Effector memory CD8-positive, alpha-beta T cell (primary cell): ENCODE measurements at regions not wholly inside any gene's neighbourhood (a gene's known extent, or its start where the extent isn't known, plus 50 kb on each side); places are given as distances from the start of the nearest gene placed in this dataset.

Source experiments
- ATAC-seq: fragments of 150-1000 bp; cut with Tn5 transposase; replicated peaks from 2 replicates; pipeline ENCODE4 v1.10.0; 2021; ENCODE audit warnings: mild to moderate bottlenecking, moderate library complexity
- DNase-seq, 3 experiments: peaks; one replicate each; pipeline ENCODE4 v3.0.0; 2021
- H3K27ac Mint-ChIP-seq, 2 donors: one replicate each; pipeline ENCODE4 v1.8.0; 2022; ENCODE audit warnings: mild to moderate bottlenecking in 2 of 2, mixed read lengths in 2 of 2, moderate library complexity in 2 of 2
- H3K27me3 Mint-ChIP-seq, 2 donors: one replicate each; pipeline ENCODE4 v1.8.0; 2022; ENCODE audit warnings: mixed read lengths in 2 of 2
- H3K36me3 Mint-ChIP-seq: one replicate; pipeline ENCODE4 v1.8.0; 2022; ENCODE audit warnings: mild to moderate bottlenecking, moderate library complexity, mixed read lengths; ENCODE audit not compliant: insufficient read depth
- H3K4me1 Mint-ChIP-seq, 2 donors: one replicate each; pipeline ENCODE4 v1.8.0; 2022; ENCODE audit warnings: low read depth in 2 of 2, mixed read lengths in 2 of 2
- H3K4me3 Mint-ChIP-seq, 2 donors: one replicate each; pipeline ENCODE4 v1.8.0; 2022; ENCODE audit warnings: mild to moderate bottlenecking in 2 of 2, mixed read lengths in 2 of 2, moderate library complexity in 2 of 2
- H3K9me3 Mint-ChIP-seq, 2 donors: one replicate each; pipeline ENCODE4 v1.8.0; 2022; ENCODE audit warnings: mixed read lengths in 2 of 2

DNA sequence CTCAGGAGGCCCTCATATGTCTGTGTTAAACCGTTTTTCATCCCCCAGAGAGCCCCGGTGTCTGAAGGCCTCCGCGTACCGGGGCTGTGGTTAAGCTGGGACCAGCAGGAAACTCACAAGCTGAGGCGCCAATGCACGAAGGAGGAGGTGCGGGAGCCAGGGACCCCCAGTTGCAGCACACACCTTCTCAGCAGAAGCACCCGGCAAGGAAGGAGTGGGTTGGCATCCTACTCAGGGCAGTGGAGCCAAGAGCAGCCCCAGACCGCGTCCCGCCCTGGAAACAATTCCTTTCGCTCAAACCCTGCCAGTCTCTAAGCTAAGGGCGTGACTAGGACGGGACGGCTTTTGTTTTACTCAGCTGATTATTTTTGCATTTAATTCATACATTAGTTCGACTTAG, 726.9 kb downstream of the BRD1 start:
- peaks cover 16 to 62% of the 10 kb centered on the region in 2 donors for H3K27me3 Mint-ChIP-seq
- H3K9me3 Mint-ChIP-seq, result no peaks in the 10 kb centered on the region
- no peaks in the 10 kb centered on the region for H3K4me1 Mint-ChIP-seq
- DNase-seq, result no peak
- H3K4me3 Mint-ChIP-seq, result no peak overlapping the region
- no peaks in the 10 kb centered on the region for H3K36me3 Mint-ChIP-seq
- no peak for ATAC-seq
- no peak overlapping the region for H3K27ac Mint-ChIP-seq

- Mint-ChIP-seq H3K27ac (no peak overlapping the region), H3K9me3 (no peaks in the 10 kb centered on the region), H3K27me3 (peaks cover 16 to 63% of the 10 kb centered on the region in 2 donors), H3K36me3 (no peaks in the 10 kb centered on the region), H3K4me1 (no peaks in the 10 kb centered on the region), H3K4me3 (no peak overlapping the region)
- DNase-seq (no peak), ATAC-seq (no peak)
Measured at GRCh38 chr22:49100316-49100715, 727.4 kb downstream of the BRD1 start.

- DNase-seq, result no peak
- peaks cover 11 to 58% of the 10 kb centered on the region in 2 donors for H3K27me3 Mint-ChIP-seq
- no peaks in the 10 kb centered on the region for H3K9me3 Mint-ChIP-seq
- no peaks in the 10 kb centered on the region for H3K36me3 Mint-ChIP-seq
- no peaks in the 10 kb centered on the region for H3K4me1 Mint-ChIP-seq
- ATAC-seq, result no peak
- H3K27ac Mint-ChIP-seq, result no peak overlapping the region
- no peak overlapping the region for H3K4me3 Mint-ChIP-seq
Measured at GRCh38 chr22:49099496-49100124, 728.1 kb downstream of the BRD1 start.

DNA sequence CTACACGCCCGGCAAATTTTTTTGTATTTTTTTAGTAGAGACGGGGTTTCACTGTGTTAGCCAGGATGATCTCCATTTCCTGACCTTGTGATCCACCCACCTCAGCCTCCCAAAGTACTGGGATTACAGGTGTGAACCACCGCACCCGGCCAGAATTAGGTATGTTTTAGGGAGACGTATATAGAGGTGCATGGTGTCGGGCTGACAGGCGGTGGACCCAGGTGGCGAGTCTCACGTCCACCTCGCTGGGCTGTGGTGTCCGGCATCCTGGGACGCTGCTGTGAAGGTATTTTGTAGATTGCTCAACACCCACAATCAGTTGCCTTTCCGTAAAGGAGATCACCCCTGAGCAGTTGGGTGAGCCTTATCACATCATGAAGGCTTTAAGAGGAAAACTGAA, 728.6 kb downstream of the BRD1 start:
- H3K27ac Mint-ChIP-seq, result no peak overlapping the region
- DNase-seq (no peak), ATAC-seq (no peak)
- no peaks in the 10 kb centered on the region for H3K4me1 Mint-ChIP-seq
- peaks cover 6 to 53% of the 10 kb centered on the region in 2 donors for H3K27me3 Mint-ChIP-seq
- H3K4me3 Mint-ChIP-seq, result no peak overlapping the region
- H3K36me3 Mint-ChIP-seq, result no peaks in the 10 kb centered on the region
- H3K9me3 Mint-ChIP-seq, result no peaks in the 10 kb centered on the region

- Mint-ChIP-seq H3K9me3 (no peaks in the 10 kb centered on the region), H3K27ac (no peak overlapping the region), H3K4me1 (no peaks in the 10 kb centered on the region), H3K36me3 (no peaks in the 10 kb centered on the region), H3K4me3 (no peak overlapping the region), H3K27me3 (peaks cover 6 to 43% of the 10 kb centered on the region in 2 donors)
- no peak for ATAC-seq
- no peak for DNase-seq
Measured at GRCh38 chr22:49097966-49098365, 729.7 kb downstream of the BRD1 start.

DNA sequence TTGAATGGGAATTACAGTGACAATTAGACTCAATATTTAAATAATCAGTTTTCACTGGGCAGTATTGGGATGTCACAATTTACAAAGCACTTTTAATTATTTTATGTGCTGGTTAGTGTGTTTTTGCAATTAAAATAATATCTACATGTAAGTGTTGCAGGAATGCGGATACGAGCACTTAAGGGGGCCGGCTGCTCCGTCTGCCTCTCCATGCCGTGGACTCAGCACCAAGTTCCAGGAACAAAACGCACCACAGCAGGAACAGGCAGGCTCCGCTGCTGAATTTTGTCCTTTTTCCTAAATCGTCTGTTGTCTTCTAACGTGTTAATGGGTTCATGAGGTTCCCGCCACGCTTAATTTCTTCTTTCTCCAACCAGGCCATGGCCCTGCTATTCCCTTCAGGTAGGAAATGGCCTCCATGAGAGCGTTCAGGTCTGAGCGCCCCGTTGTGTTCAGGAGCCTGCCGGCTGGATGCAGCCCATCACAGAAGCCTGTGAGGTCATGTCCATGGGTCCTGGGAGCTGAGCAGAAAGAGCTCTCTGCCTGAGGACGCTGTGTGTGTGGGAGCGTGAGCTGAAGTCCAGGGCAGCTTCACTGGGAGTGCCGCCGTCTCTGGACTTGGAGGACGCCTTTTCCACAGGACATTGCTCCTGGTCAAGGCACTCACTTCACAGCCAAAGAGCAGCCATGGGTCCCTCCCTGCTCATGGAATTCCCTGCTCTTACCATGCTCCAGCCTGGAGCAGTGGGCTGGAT, 730.3 kb downstream of the BRD1 start:
- no peaks in the 10 kb centered on the region for H3K36me3 Mint-ChIP-seq
- no peak overlapping the region for H3K27ac Mint-ChIP-seq
- no peak overlapping the region for H3K4me3 Mint-ChIP-seq
- peaks cover 6 to 37% of the 10 kb centered on the region in 2 donors for H3K27me3 Mint-ChIP-seq
- ATAC-seq, result no peak
- DNase-seq, result no peak
- H3K9me3 Mint-ChIP-seq, result no peaks in the 10 kb centered on the region
- no peaks in the 10 kb centered on the region for H3K4me1 Mint-ChIP-seq

GRCh38 chr22:49096476-49096875, 731.2 kb downstream of the BRD1 start:
- Mint-ChIP-seq H3K36me3 (no peaks in the 10 kb centered on the region), H3K4me1 (no peaks in the 10 kb centered on the region), H3K27me3 (peaks cover 6 to 36% of the 10 kb centered on the region in 2 donors), H3K4me3 (no peak overlapping the region), H3K9me3 (no peaks in the 10 kb centered on the region), H3K27ac (no peak overlapping the region)
- no peak for DNase-seq
- ATAC-seq, result no peak

DNA sequence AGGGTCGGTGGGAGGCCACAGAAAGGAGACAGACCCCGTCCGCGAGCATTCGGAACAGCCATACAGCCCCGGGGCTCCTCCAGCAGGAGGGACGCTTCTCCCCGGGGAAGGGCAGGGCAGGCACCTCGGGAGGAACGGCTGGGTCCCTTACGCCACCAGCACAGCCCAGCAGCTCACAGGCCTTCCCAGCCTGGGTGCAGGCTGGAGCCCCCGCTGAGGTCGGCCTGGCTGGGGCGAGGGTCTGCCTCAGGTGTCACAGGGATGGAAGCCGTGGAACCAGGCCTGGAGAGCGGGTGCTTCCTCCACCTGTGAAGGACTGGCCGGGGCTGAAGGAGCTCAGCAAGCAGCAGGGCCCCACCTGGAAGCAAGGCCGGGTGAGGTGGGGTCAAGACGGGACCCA, 732.3 kb downstream of the BRD1 start:
- Mint-ChIP-seq H3K27ac (no peak overlapping the region), H3K4me1 (no peaks in the 10 kb centered on the region), H3K36me3 (no peaks in the 10 kb centered on the region), H3K9me3 (no peaks in the 10 kb centered on the region), H3K27me3 (peaks cover 6 to 28% of the 10 kb centered on the region in 2 donors), H3K4me3 (no peak overlapping the region)
- no peak for ATAC-seq
- DNase-seq, result no peak

GRCh38 chr22:49094858-49095257, 732.8 kb downstream of the BRD1 start:
- peaks cover 4 to 28% of the 10 kb centered on the region in 2 donors for H3K27me3 Mint-ChIP-seq
- DNase-seq, result no peak
- no peak for ATAC-seq
- H3K27ac Mint-ChIP-seq, result no peak overlapping the region
- H3K9me3 Mint-ChIP-seq, result no peaks in the 10 kb centered on the region
- no peaks in the 10 kb centered on the region for H3K36me3 Mint-ChIP-seq
- H3K4me1 Mint-ChIP-seq, result no peaks in the 10 kb centered on the region
- H3K4me3 Mint-ChIP-seq, result no peak overlapping the region

DNA sequence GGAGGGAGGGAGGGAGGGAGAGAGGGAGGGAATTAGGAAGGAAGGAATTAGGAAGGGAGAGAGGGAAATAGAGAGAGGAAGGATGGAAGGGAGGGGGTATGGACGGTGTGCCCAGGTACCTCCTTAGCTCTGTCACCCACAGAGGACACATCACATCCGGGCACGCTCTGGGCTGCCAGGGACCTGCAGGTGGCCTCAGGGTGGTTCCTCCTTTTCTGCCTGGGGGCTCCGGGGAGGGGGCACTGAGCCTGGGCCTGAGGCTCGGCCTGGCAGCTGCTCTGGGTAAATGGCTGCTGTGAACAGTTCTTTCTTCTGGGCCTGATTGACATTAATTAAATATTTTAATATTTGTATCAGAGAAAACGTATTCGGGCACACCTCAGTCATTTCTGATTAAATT, 733.5 kb downstream of the BRD1 start:
- Mint-ChIP-seq H3K4me3 (no peak overlapping the region), H3K36me3 (no peaks in the 10 kb centered on the region), H3K27me3 (peaks cover 0 to 28% of the 10 kb centered on the region in 2 donors), H3K27ac (no peak overlapping the region), H3K4me1 (no peaks in the 10 kb centered on the region), H3K9me3 (no peaks in the 10 kb centered on the region)
- ATAC-seq (no peak), DNase-seq (no peak)

DNA sequence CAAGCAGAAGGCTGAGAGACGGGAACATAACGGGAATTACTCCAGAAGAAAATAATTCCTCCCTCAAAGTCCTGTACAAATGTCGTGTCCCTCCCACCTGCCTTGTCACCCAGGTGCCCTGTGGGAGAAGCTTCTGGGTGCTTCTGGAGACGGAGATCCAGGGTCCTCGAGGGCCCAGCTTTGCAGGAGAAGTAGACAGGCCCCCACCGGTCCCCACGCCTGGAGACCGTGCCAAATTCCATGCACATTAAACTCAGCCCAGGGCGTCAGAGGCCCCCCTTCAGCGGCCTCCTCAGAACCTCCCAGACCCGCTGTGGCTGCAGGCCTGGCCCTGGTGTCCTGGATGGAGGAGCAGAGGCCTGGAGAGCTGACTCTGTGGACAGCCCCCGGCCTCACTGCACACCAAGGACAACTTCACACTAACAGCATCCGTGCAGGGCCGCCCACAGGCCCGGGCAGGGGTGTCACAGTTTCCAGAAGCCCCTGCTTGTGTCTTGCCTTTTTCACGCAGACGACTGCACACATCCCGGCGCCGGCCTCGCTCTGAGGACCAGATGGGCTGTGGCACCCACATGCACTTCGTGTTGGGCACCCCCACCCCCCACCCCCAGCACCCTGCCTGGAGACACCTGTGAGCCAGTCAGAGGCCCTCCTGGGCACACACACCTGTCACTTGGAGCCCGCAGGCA, 734.3 kb downstream of the BRD1 start:
- no peaks in the 10 kb centered on the region for H3K36me3 Mint-ChIP-seq
- H3K27ac Mint-ChIP-seq, result no peak overlapping the region

DNA sequence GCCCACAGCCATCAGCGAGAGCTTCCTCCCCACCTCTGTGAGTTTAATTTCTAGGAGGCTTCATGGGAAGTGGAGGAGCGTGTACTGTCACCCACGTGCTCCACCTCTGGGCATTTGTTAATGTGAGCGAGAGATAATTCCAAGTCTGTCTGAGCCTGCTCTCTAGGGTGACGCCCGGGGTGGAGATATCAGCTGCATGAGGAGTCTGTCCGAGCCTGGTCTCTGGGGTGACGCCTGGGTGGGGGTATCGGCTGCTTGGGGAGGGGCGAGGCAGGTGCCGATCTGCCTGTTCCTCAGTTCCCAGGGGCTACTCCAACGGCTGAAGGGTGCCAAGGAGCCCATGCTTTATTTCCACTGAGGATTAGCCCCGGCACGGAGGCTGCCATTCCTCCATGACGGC, 735.0 kb downstream of the BRD1 start:
- ATAC-seq (no peak), DNase-seq (no peak)
- Mint-ChIP-seq H3K27ac (no peak overlapping the region), H3K36me3 (no peaks in the 10 kb centered on the region), H3K4me1 (no peaks in the 10 kb centered on the region), H3K27me3 (peaks cover 0 to 43% of the 10 kb centered on the region in 2 donors), H3K4me3 (no peak overlapping the region), H3K9me3 (no peaks in the 10 kb centered on the region)

More for the DNA sequence above, 734.3 kb downstream of the BRD1 start:
- Mint-ChIP-seq H3K4me3 (no peak overlapping the region), H3K9me3 (no peaks in the 10 kb centered on the region), H3K4me1 (no peaks in the 10 kb centered on the region), H3K27me3 (peaks cover 0 to 36% of the 10 kb centered on the region in 2 donors)
- ATAC-seq (no peak), DNase-seq (no peak)

GRCh38 chr22:49091917-49092545, 735.6 kb downstream of the BRD1 start:
- Mint-ChIP-seq H3K36me3 (no peaks in the 10 kb centered on the region), H3K27ac (no peak overlapping the region), H3K9me3 (no peaks in the 10 kb centered on the region), H3K4me3 (no peak overlapping the region), H3K4me1 (no peaks in the 10 kb centered on the region), H3K27me3 (peaks cover 0 to 49% of the 10 kb centered on the region in 2 donors)
- ATAC-seq (no peak), DNase-seq (no peak)
